IMR-90 (cell line): ENCODE measurements at regions not wholly inside any gene's neighbourhood (a gene's known extent, or its start where the extent isn't known, plus 50 kb on each side); places are given as distances from the start of the nearest gene placed in this dataset.

Experiments used
- ATAC-seq: fragments of 200-7000 bp; cut with Tn5 transposase; 2 replicates; pipeline ENCODE4 v1.9.1; 2020; ENCODE audit warnings: low read depth, mild to moderate bottlenecking, moderate library complexity
- BruUV-seq: library from RNA; stranded (reverse); fragments of 400-500 nt; replicated peaks from 2 replicates; lab custom pipeline; 2021; lab: Mats Ljungman, UMichigan
- CTCF ChIA-PET: fragments of 300-600 bp; formaldehyde crosslinking; extraction: SDS; loops from one replicate; lab custom pipeline; 2021; ENCODE audit warnings: antibody characterized with exemption; lab: Yijun Ruan, JAX
- POLR2A ChIA-PET: fragments of 300-600 bp; sonication (Branson Sonifier 250); formaldehyde crosslinking; loops from one replicate; lab custom pipeline; 2022; ENCODE audit warnings: antibody characterized with exemption; ENCODE audit not compliant: unreplicated experiment; lab: Charles Lee
- DNase-seq: peaks from one replicate; pipeline ENCODE4 v3.0.0; 2013
- H2AFZ ChIP-seq: replicated peaks from 2 replicates; pipeline ENCODE3; 2013; ENCODE audit warnings: low read length, mild to moderate bottlenecking; ENCODE audit not compliant: poor library complexity
- H2AK5ac ChIP-seq: 2 replicates; pipeline ENCODE4 v1.6.1; 2013; ENCODE audit warnings: low read depth, low read length, inconsistent platforms
- H2AK9ac ChIP-seq: replicated peaks from 2 replicates; pipeline ENCODE3; 2013; ENCODE audit warnings: mild to moderate bottlenecking, low read depth, low read length, moderate library complexity; ENCODE audit not compliant: poor library complexity
- H2BK120ac ChIP-seq: 2 replicates; pipeline ENCODE4 v1.6.1; 2013; ENCODE audit warnings: low read depth, low read length, inconsistent platforms
- H2BK15ac ChIP-seq: 3 replicates; pipeline ENCODE4 v1.6.1; 2013; ENCODE audit warnings: low read depth, low read length, inconsistent platforms
- H2BK20ac ChIP-seq: 2 replicates; pipeline ENCODE4 v1.6.1; 2013; ENCODE audit warnings: low read depth, mild to moderate bottlenecking, inconsistent platforms, low read length, moderate library complexity
- H2BK5ac ChIP-seq: 2 replicates; pipeline ENCODE4 v1.6.1; 2013; ENCODE audit warnings: mild to moderate bottlenecking, low read depth, low read length, inconsistent platforms; ENCODE audit not compliant: poor library complexity, severe bottlenecking
- H3K14ac ChIP-seq: replicated peaks from 2 replicates; pipeline ENCODE4 v1.6.1; 2013; ENCODE audit warnings: low read depth, low read length, inconsistent platforms
- H3K18ac ChIP-seq: 2 replicates; pipeline ENCODE4 v1.6.1; 2013; ENCODE audit warnings: low read depth, low read length, control low read depth
- H3K23ac ChIP-seq: 2 replicates; pipeline ENCODE4 v1.6.1; 2013; ENCODE audit warnings: low read depth, low read length, inconsistent platforms
- H3K27ac ChIP-seq: 2 replicates; pipeline ENCODE4 v1.5.1; 2013; ENCODE audit warnings: mild to moderate bottlenecking, control low read depth, low read length; ENCODE audit not compliant: insufficient read depth
- H3K27me3 ChIP-seq: 2 replicates; pipeline ENCODE4 v1.6.1; 2013; ENCODE audit warnings: low read length; ENCODE audit not compliant: control insufficient read depth, insufficient read depth
- H3K36me3 ChIP-seq: 2 replicates; pipeline ENCODE4 v1.6.1; 2013; ENCODE audit warnings: low read length, mixed read lengths; ENCODE audit not compliant: control insufficient read depth, insufficient read depth
- H3K4ac ChIP-seq: 2 replicates; pipeline ENCODE4 v1.6.1; 2013; ENCODE audit warnings: low read depth, low read length, inconsistent platforms
- H3K4me1 ChIP-seq: 2 replicates; pipeline ENCODE4 v1.6.1; 2013; ENCODE audit warnings: low read length, mixed read lengths; ENCODE audit not compliant: control insufficient read depth, insufficient read depth
- H3K4me2 ChIP-seq: 2 replicates; pipeline ENCODE4 v1.6.1; 2013; ENCODE audit warnings: low read depth, mild to moderate bottlenecking, control low read depth, low read length, moderate library complexity
- H3K4me3 ChIP-seq: 2 replicates; pipeline ENCODE4 v1.5.1; 2013; ENCODE audit warnings: low read depth, mild to moderate bottlenecking, control low read depth, low read length, moderate library complexity; ENCODE audit not compliant: insufficient read depth
- H3K56ac ChIP-seq: 2 replicates; pipeline ENCODE4 v1.6.1; 2013; ENCODE audit warnings: low read length, inconsistent platforms; ENCODE audit not compliant: insufficient read depth; ENCODE audit errors: extremely low read depth
- H3K79me1 ChIP-seq, 2 experiments: 2 replicates each; pipeline ENCODE4 v1.6.1; 2013; ENCODE audit warnings: low read length in 2 of 2, inconsistent platforms in 1 of 2, low read depth in 1 of 2
- H3K9ac ChIP-seq: 2 replicates; pipeline ENCODE4 v1.6.1; 2013; ENCODE audit warnings: low read depth, low read length, control low read depth
- H3K9me1 ChIP-seq: 2 replicates; pipeline ENCODE4 v1.6.1; 2013; ENCODE audit warnings: low read length, inconsistent platforms; ENCODE audit not compliant: insufficient read depth
- H3K9me3 ChIP-seq: 2 replicates; pipeline ENCODE4 v1.6.1; 2013; ENCODE audit warnings: low read length; ENCODE audit not compliant: control insufficient read depth, insufficient read depth
- H4K20me1 ChIP-seq: 2 replicates; pipeline ENCODE4 v1.6.1; 2013; ENCODE audit warnings: low read length, inconsistent platforms; ENCODE audit not compliant: insufficient read depth
- H4K5ac ChIP-seq: 2 replicates; pipeline ENCODE4 v1.6.1; 2013; ENCODE audit warnings: mild to moderate bottlenecking, low read depth, low read length, control low read depth
- H4K8ac ChIP-seq, 2 experiments: 2 replicates each; pipeline ENCODE4 v1.6.1; 2013; ENCODE audit warnings: low read depth in 2 of 2, low read length in 2 of 2, control low read depth in 1 of 2, inconsistent platforms in 1 of 2
- H4K91ac ChIP-seq: 2 replicates; pipeline ENCODE4 v1.6.1; 2013; ENCODE audit warnings: low read depth, low read length, inconsistent platforms; ENCODE audit not compliant: insufficient read depth
- ELK1 ChIP-seq: fragments of 150-350 bp; IDR thresholded peaks from 2 replicates; pipeline ENCODE4 v1.6.1; 2016; ENCODE audit warnings: low read depth, mild to moderate bottlenecking, low read length, moderate library complexity, borderline replicate concordance
- MAFK ChIP-seq: IDR thresholded peaks from 2 replicates; pipeline ENCODE4 v1.6.1; 2012; ENCODE audit warnings: low read depth, low read length, improper control_type of control experiment
- MXI1 ChIP-seq: IDR thresholded peaks from 2 replicates; pipeline ENCODE4 v1.6.1; 2012; ENCODE audit warnings: low read depth, mild to moderate bottlenecking, low read length, moderate library complexity, borderline replicate concordance
- POLR2A ChIP-seq: IDR thresholded peaks from 2 replicates; pipeline ENCODE4 v1.6.1; 2012; ENCODE audit warnings: mild to moderate bottlenecking, low read depth, low read length
- RAD21 ChIP-seq: IDR thresholded peaks from 2 replicates; pipeline ENCODE4 v1.6.1; 2012; ENCODE audit warnings: low read length, improper control_type of control experiment
- RCOR1 ChIP-seq: IDR thresholded peaks from 2 replicates; pipeline ENCODE4 v1.6.1; 2012; ENCODE audit warnings: mild to moderate bottlenecking, low read length, improper control_type of control experiment; ENCODE audit not compliant: insufficient replicate concordance
- SMC3 ChIP-seq: fragments of 150-350 bp; IDR thresholded peaks from 2 replicates; pipeline ENCODE4 v1.6.1; 2016; ENCODE audit warnings: low read depth, mild to moderate bottlenecking, antibody characterized with exemption, low read length, moderate library complexity
- USF2 ChIP-seq: fragments of 150-350 bp; IDR thresholded peaks from 2 replicates; pipeline ENCODE4 v1.6.1; 2017; ENCODE audit warnings: mild to moderate bottlenecking, antibody characterized with exemption, low read length, low read depth
- WGBS, 2 experiments: methylation state at CpG; one replicate each; pipeline versions ENCODE4 v1.1.5 to v1.1.7; 2013; ENCODE audit warnings: missing lambda C conversion rate in 2 of 2; ENCODE audit not compliant: insufficient read length in 1 of 2; ENCODE audit errors: extremely low coverage in 2 of 2; 5-methylcytosine and 5-hydroxymethylcytosine counted together
- dilution Hi-C: fragments of 300-500 bp; cut with HindIII; formaldehyde crosslinking; loops from one replicate; pipeline ENCODE4 v1.14.3; 2018; ENCODE audit warnings: low sequenced_read_pairs; ENCODE audit not compliant: unreplicated experiment
- in situ Hi-C: fragments of 300-500 bp; cut with MboI; formaldehyde crosslinking; loops from 3 replicates; pipeline ENCODE4 v1.14.3; 2019; ENCODE audit warnings: low sequenced_read_pairs, inconsistent platforms, mixed read lengths
- intact Hi-C: fragments of 100-400 bp; cut with micrococcal nuclease; formaldehyde crosslinking; loops from 2 replicates; pipeline ENCODE4 v1.10.0; 2022

GRCh38 chr12:43662736-43663135, 95.9 kb downstream of the PUS7L start:
- Histone ChIP-seq H2BK120ac (no peak overlapping the region), H3K9me3 (no peaks in the 10 kb centered on the region), H4K8ac (no peak overlapping the region), H3K4me1 (no peaks in the 10 kb centered on the region), H3K14ac (no peak overlapping the region), H3K79me1 (no peaks in the 10 kb centered on the region), H2BK5ac (no peak overlapping the region), H4K5ac (no peak overlapping the region), H3K4me3 (no peak overlapping the region), H3K56ac (no peak overlapping the region), H3K36me3 (no peaks in the 10 kb centered on the region), H3K27ac (no peak overlapping the region), H3K18ac (no peak overlapping the region), H4K91ac (no peak overlapping the region), H3K4ac (no peak overlapping the region), H3K4me2 (no peak overlapping the region), H2BK15ac (no peak overlapping the region), H2AFZ (no peak overlapping the region), H3K9ac (no peak overlapping the region), H3K27me3 (no peaks in the 10 kb centered on the region; the same call in 1 of the 2 replicates), H2BK20ac (no peak overlapping the region), H2AK9ac (no peak overlapping the region), H3K23ac (no peak overlapping the region), H4K20me1 (no peaks in the 10 kb centered on the region), H2AK5ac (no peak overlapping the region), H3K9me1 (no peaks in the 10 kb centered on the region)
- CTCF ChIA-PET: interaction anchor here (1.2 kb wide), 1 partner anchor 33 kb away, joined by 3 read pairs; no protein-coding TSS in a partner anchor
- in situ Hi-C loops: no loop called here
- BruUV-seq: no TSS peak
- DNase-seq: no peak
- intact Hi-C loops: no loop called here
- POLR2A ChIA-PET: no interaction called here
- TF ChIP-seq USF2: no peak
- no peak for TF ChIP-seq SMC3
- TF ChIP-seq POLR2A: no peak
- TF ChIP-seq RCOR1: no peak
- TF ChIP-seq ELK1: no peak
- no peak for TF ChIP-seq MAFK
- no peak for TF ChIP-seq MXI1
- no peak for TF ChIP-seq RAD21
- ATAC-seq: no peak
- dilution Hi-C loops: no loop called here
- no CpG with 5 or more reads among the region's 1 CpG for WGBS, 2 experiments
